Vagina (tissue), 2 donors: ENCODE measurements at regions not wholly inside any gene's neighbourhood (a gene's known extent, or its start where the extent isn't known, plus 50 kb on each side); places are given as distances from the start of the nearest gene placed in this dataset.

ENCODE experiments used
- POLR2A ChIP-seq, 2 donors: fragments of 450-650 bp; IDR thresholded peaks; one replicate each; pipeline ENCODE4 v1.6.1; 2017; ENCODE audit warnings: antibody characterized with exemption in 2 of 2, mild to moderate bottlenecking in 2 of 2, moderate library complexity in 2 of 2
- POLR2AphosphoS5 ChIP-seq, 2 donors: sonication (generic); formaldehyde crosslinking; IDR thresholded peaks; one replicate each; pipeline ENCODE4 v1.9.0; 2017; ENCODE audit warnings: antibody characterized with exemption in 2 of 2, mild to moderate bottlenecking in 2 of 2, low read depth in 1 of 2; ENCODE audit not compliant: insufficient read depth in 1 of 2
- TF ChIP-seq, protein P1 (sequence below), 3 experiments: fragments of 450-650 bp in 2 of 3; fragments of 200-600 bp in 1 of 3; sonication (generic) in 1 of 3; IDR thresholded peaks; one replicate each; pipeline ENCODE4 v1.5.1; 2017 to 2019; ENCODE audit warnings: antibody characterized with exemption in 3 of 3, mild to moderate bottlenecking in 2 of 3, moderate library complexity in 2 of 3

DNA sequence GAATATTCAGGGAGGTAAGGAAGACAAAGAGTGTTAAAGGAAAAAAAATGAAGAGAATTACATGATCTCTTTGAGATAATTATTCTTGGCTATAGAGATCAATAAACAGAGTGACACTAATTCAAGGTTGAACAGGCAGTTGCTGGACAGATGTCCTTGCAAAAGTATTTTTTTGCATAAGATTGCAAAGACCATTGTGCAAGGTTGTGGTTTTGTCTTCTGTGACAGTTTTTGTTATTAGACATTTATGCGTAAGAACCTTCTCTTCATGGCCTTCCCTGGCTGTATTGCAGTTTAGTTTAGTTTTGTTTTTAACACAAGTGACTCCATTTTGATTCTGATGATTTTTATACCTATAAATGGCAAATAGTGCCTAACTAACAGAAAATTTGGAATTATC is 682.8 kb upstream of the ARPP21 start:
- TF ChIP-seq, protein P1, sequence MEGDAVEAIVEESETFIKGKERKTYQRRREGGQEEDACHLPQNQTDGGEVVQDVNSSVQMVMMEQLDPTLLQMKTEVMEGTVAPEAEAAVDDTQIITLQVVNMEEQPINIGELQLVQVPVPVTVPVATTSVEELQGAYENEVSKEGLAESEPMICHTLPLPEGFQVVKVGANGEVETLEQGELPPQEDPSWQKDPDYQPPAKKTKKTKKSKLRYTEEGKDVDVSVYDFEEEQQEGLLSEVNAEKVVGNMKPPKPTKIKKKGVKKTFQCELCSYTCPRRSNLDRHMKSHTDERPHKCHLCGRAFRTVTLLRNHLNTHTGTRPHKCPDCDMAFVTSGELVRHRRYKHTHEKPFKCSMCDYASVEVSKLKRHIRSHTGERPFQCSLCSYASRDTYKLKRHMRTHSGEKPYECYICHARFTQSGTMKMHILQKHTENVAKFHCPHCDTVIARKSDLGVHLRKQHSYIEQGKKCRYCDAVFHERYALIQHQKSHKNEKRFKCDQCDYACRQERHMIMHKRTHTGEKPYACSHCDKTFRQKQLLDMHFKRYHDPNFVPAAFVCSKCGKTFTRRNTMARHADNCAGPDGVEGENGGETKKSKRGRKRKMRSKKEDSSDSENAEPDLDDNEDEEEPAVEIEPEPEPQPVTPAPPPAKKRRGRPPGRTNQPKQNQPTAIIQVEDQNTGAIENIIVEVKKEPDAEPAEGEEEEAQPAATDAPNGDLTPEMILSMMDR (IDR thresholded peaks at IDR 0.05), result no peak
- TF ChIP-seq POLR2A (IDR thresholded peaks at IDR 0.05) (no peak), POLR2AphosphoS5 (IDR thresholded peaks at IDR 0.05; ENCODE audit: insufficient read depth in 1 of 2, low read depth in 1 of 2) (no peak)
